Tibial nerve (tissue), 4 donors: ENCODE measurements at regions not wholly inside any gene's neighbourhood (a gene's known extent, or its start where the extent isn't known, plus 50 kb on each side); places are given as distances from the start of the nearest gene placed in this dataset.

Source experiments
- CTCF ChIP-seq, 5 experiments: fragments of 200-600 bp in 3 of 5; fragments of 450-650 bp in 2 of 5; sonication (generic) in 3 of 5; IDR thresholded peaks; one replicate each; pipeline ENCODE4 v1.5.1; 2016 to 2019; ENCODE audit warnings: antibody characterized with exemption in 5 of 5, mild to moderate bottlenecking in 3 of 5, moderate library complexity in 2 of 5
- EP300 ChIP-seq, 2 donors: sonication (generic); formaldehyde crosslinking; IDR thresholded peaks; one replicate each; pipeline ENCODE4 v1.6.1; 2017; ENCODE audit warnings: antibody characterized with exemption in 2 of 2, mild to moderate bottlenecking in 1 of 2
- POLR2A ChIP-seq, 2 donors: fragments of 450-650 bp; IDR thresholded peaks; one replicate each; pipeline ENCODE4 v1.6.1; 2017; ENCODE audit warnings: antibody characterized with exemption in 2 of 2, mild to moderate bottlenecking in 2 of 2, moderate library complexity in 2 of 2

DNA sequence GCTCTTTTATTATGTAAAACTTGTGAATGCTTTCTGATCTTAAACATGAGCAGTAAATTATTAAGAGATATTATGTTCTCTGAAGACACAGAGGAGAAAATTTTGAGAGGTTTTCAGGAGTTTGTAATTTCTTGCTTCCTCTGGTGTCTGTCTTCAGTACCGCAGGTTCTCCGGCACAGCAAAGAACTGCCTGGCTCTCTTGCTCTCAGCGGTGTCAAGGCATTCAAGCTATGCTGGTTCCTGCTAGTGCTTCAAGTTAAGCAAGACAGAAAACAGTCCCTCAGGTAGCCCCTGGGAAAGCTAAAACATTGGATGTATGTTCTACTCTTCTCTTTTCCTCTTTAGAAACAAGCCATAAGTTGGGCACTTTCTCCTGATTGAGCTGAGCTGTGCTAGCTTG lies 120.2 kb upstream of the CENPE start:
- TF ChIP-seq EP300 (IDR thresholded peaks at IDR 0.05) (no peak), CTCF (IDR thresholded peaks at IDR 0.05) (no peak), POLR2A (IDR thresholded peaks at IDR 0.05) (no peak)
